Lower leg skin (tissue), 4 donors: ENCODE measurements at regions not wholly inside any gene's neighbourhood (a gene's known extent, or its start where the extent isn't known, plus 50 kb on each side); places are given as distances from the start of the nearest gene placed in this dataset.

ENCODE experiments used
- DNase-seq, 2 donors: peaks; one replicate each; pipeline ENCODE4 v3.0.0-alpha.2; 2019; ENCODE audit warnings: low spot score in 2 of 2
- H3K4me3 ChIP-seq: fragments of 200-600 bp; sonication (generic); 2 replicates; pipeline ENCODE4 v1.5.1; 2017; ENCODE audit warnings: mild to moderate bottlenecking, low read depth; ENCODE audit not compliant: poor library complexity, severe bottlenecking
- POLR2A ChIP-seq, 2 donors: fragments of 450-650 bp; IDR thresholded peaks; one replicate each; pipeline ENCODE4 v1.6.1; 2016 to 2017; ENCODE audit warnings: antibody characterized with exemption in 2 of 2, mild to moderate bottlenecking in 1 of 2, moderate library complexity in 1 of 2
- WGBS, 2 donors: methylation state at CpG; one replicate each; pipeline ENCODE4 v1.1.5; 2018; 5-methylcytosine and 5-hydroxymethylcytosine counted together
- intact Hi-C: fragments of 100-400 bp; cut with DNase I; formaldehyde crosslinking; loops from one replicate; pipeline ENCODE4 v1.15.0; 2023; ENCODE audit warnings: low total_unique reads
- TF ChIP-seq, protein P1 (sequence below), 3 donors: fragments of 450-650 bp; IDR thresholded peaks; one replicate each; pipeline ENCODE4 v1.5.1; 2016; ENCODE audit warnings: antibody characterized with exemption in 3 of 3, mild to moderate bottlenecking in 3 of 3, moderate library complexity in 2 of 3

DNA sequence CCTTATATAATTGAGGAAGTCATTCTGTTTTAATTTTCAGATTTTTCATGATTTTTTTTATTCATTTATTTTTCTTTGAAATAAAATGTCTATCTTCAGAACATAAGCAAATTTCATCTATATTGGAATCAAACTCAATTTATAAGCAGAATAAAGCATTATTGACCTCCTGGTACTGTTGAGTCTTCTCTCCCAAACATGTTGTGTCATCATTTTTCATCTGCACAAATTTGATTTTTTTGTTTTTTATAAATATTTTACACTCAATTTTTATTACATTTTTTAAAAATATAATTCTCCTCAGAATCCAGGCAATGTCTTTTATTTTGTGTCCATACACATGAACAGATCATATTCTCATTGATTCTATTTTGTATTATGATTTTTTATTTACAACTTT lies 2363.9 kb downstream of the TP53TG3F start:
- no peak for DNase-seq
- no peak overlapping the region for H3K4me3 ChIP-seq
- no peak for TF ChIP-seq POLR2A (IDR thresholded peaks at IDR 0.05)
- TF ChIP-seq, protein P1, sequence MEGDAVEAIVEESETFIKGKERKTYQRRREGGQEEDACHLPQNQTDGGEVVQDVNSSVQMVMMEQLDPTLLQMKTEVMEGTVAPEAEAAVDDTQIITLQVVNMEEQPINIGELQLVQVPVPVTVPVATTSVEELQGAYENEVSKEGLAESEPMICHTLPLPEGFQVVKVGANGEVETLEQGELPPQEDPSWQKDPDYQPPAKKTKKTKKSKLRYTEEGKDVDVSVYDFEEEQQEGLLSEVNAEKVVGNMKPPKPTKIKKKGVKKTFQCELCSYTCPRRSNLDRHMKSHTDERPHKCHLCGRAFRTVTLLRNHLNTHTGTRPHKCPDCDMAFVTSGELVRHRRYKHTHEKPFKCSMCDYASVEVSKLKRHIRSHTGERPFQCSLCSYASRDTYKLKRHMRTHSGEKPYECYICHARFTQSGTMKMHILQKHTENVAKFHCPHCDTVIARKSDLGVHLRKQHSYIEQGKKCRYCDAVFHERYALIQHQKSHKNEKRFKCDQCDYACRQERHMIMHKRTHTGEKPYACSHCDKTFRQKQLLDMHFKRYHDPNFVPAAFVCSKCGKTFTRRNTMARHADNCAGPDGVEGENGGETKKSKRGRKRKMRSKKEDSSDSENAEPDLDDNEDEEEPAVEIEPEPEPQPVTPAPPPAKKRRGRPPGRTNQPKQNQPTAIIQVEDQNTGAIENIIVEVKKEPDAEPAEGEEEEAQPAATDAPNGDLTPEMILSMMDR (IDR thresholded peaks at IDR 0.05) = no peak
- intact Hi-C loops = no loop called here

GRCh38 chr16:35841632-35842031 lies 2382.2 kb downstream of the TP53TG3F start:
- WGBS, 2 donors = 29 to 30% methylated on average over 3 of the region's 3 CpGs
- TF ChIP-seq, protein P1 (IDR thresholded peaks at IDR 0.05) = no peak
- no peak for TF ChIP-seq POLR2A (IDR thresholded peaks at IDR 0.05)

DNA sequence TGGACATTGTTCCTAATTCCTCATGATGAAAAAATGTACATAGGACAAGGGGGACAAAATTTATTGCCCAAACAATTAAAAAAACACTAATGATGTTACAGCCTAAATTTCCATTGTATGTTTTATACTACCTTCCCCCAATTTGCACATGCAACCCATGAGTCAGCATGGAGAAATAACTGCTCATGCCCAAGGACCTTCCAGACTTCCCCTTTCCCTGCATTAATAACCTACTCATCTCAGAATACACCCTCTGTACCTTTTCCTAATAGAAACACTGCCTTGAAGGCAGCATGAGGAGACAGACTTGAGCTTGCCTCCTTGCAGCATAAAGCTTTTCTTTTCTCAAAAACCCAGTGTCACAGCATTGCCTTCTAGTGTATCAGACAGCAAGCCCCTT lies 2402.8 kb downstream of the TP53TG3F start:
- no peak overlapping the region for H3K4me3 ChIP-seq
- intact Hi-C loops = no loop called here
- TF ChIP-seq POLR2A (IDR thresholded peaks at IDR 0.05) = no peak
- TF ChIP-seq, protein P1 (IDR thresholded peaks at IDR 0.05) = no peak
- no peak for DNase-seq

More at GRCh38 chr16:35841632-35842031, 2382.2 kb downstream of the TP53TG3F start:
- intact Hi-C loops = no loop called here
- no peak overlapping the region for H3K4me3 ChIP-seq
- no peak for DNase-seq

- no peak for TF ChIP-seq POLR2A (IDR thresholded peaks at IDR 0.05)
- TF ChIP-seq, protein P1 (IDR thresholded peaks at IDR 0.05) = no peak
- 45 to 46% methylated on average over 3 of the region's 3 CpGs for WGBS, 2 donors
- intact Hi-C loops = no loop called here
- no peak for DNase-seq
- no peak overlapping the region for H3K4me3 ChIP-seq
Observed at GRCh38 chr16:35868630-35869029, 2409.2 kb downstream of the TP53TG3F start.

- TF ChIP-seq POLR2A (IDR thresholded peaks at IDR 0.05) = no peak
- TF ChIP-seq, protein P1 (IDR thresholded peaks at IDR 0.05) = no peak
- H3K4me3 ChIP-seq = no peak overlapping the region
- intact Hi-C loops = no loop called here
- 60 to 70% methylated on average over 4 of the region's 4 CpGs for WGBS, 2 donors
- no peak for DNase-seq
Observed at GRCh38 chr16:35873472-35873871, 2414.1 kb downstream of the TP53TG3F start.

GRCh38 chr16:35881654-35882053 lies 2422.2 kb downstream of the TP53TG3F start:
- no peak overlapping the region for H3K4me3 ChIP-seq
- TF ChIP-seq, protein P1 (IDR thresholded peaks at IDR 0.05) = no peak
- TF ChIP-seq POLR2A (IDR thresholded peaks at IDR 0.05) = no peak
- DNase-seq = no peak
- 70 to 72% methylated on average over 2 of the region's 2 CpGs for WGBS, 2 donors
- intact Hi-C loops = no loop called here
